D721Med (cell line): ENCODE measurements at regions not wholly inside any gene's neighbourhood (a gene's known extent, or its start where the extent isn't known, plus 50 kb on each side); places are given as distances from the start of the nearest gene placed in this dataset.
"Not testable (repeated sequence)": the region's sequence is repeated elsewhere in the genome, so short reads cannot be mapped to it uniquely, and the experiment has no call there.

ENCODE experiments used
- DNase-seq: peaks from one replicate; pipeline ENCODE4 v3.0.0; 2011; ENCODE audit warnings: low spot score; ENCODE audit not compliant: insufficient read length
- FAIRE-seq: peaks from 2 replicates; lab custom pipeline; 2011; peaks lifted over from hg19 to GRCh38; lab: Jason Lieb, UNC
- CTCF ChIP-seq: IDR thresholded peaks from 2 replicates; pipeline ENCODE4 v1.5.1; 2012; ENCODE audit warnings: mild to moderate bottlenecking, control low read depth; ENCODE audit not compliant: insufficient read depth; ENCODE audit errors: missing control alignments

- DNase-seq (no peak), FAIRE-seq (no peak)
- no peak for TF ChIP-seq CTCF
Measured at GRCh38 chr14:71165121-71166031, 258.1 kb downstream of the PCNX1 start.

GRCh38 chr14:71166180-71166837 is 259.1 kb downstream of the PCNX1 start:
- TF ChIP-seq CTCF: peak; percentile 69
- DNase-seq: no peak
- FAIRE-seq: no peak

GRCh38 chr14:71167325-71167950 is 260.2 kb downstream of the PCNX1 start:
- DNase-seq, FAIRE-seq: not testable (repeated sequence)

- FAIRE-seq, DNase-seq: not testable (repeated sequence)
Measured at GRCh38 chr14:71168161-71168560, 260.9 kb downstream of the PCNX1 start.

GRCh38 chr14:71168564-71169427 is 261.5 kb downstream of the PCNX1 start:
- FAIRE-seq: no peak
- DNase-seq: no peak
- TF ChIP-seq CTCF: no peak

GRCh38 chr14:71169861-71170260 is 262.6 kb downstream of the PCNX1 start:
- TF ChIP-seq CTCF: no peak
- FAIRE-seq: no peak
- DNase-seq: no peak

GRCh38 chr14:71175491-71175890 is 268.2 kb downstream of the PCNX1 start:
- TF ChIP-seq CTCF: no peak
- FAIRE-seq: no peak
- DNase-seq: no peak
